Peyer's patch (tissue), 4 donors: ENCODE measurements at regions not wholly inside any gene's neighbourhood (a gene's known extent, or its start where the extent isn't known, plus 50 kb on each side); places are given as distances from the start of the nearest gene placed in this dataset.
"Not testable (repeated sequence)": the region's sequence is repeated elsewhere in the genome, so short reads cannot be mapped to it uniquely, and the experiment has no call there.

Source experiments
- CTCF ChIP-seq, 6 experiments: fragments of 450-650 bp in 4 of 6; fragments of 200-600 bp in 2 of 6; sonication (generic) in 1 of 6; IDR thresholded peaks; one replicate each; pipeline ENCODE4 v1.5.1; 2017 to 2019; ENCODE audit warnings: antibody characterized with exemption in 6 of 6, mild to moderate bottlenecking in 3 of 6, moderate library complexity in 1 of 6
- POLR2A ChIP-seq, 2 donors: fragments of 450-650 bp; IDR thresholded peaks; one replicate each; pipeline ENCODE4 v1.5.1; 2017; ENCODE audit warnings: antibody characterized with exemption in 2 of 2, mild to moderate bottlenecking in 2 of 2, moderate library complexity in 2 of 2

- TF ChIP-seq CTCF, POLR2A (IDR thresholded peaks at IDR 0.05): not testable (repeated sequence)
Observed at GRCh38 chr13:79923973-79924556, 416.9 kb downstream of the SPRY2 start.
